DND-41 (cell line): ENCODE measurements at regions not wholly inside any gene's neighbourhood (a gene's known extent, or its start where the extent isn't known, plus 50 kb on each side); places are given as distances from the start of the nearest gene placed in this dataset.

Experiments used
- EZH2 ChIP-seq: IDR thresholded peaks from 3 replicates; pipeline ENCODE4 v1.6.1; 2012; ENCODE audit warnings: borderline replicate concordance, low read depth, mild to moderate bottlenecking, moderate library complexity, low read length, inconsistent platforms; ENCODE audit not compliant: severe bottlenecking
- TF ChIP-seq, protein P1 (sequence below): IDR thresholded peaks from 2 replicates; pipeline ENCODE4 v1.5.1; 2012; ENCODE audit warnings: borderline replicate concordance, low read length, moderate library complexity, mild to moderate bottlenecking; ENCODE audit not compliant: poor library complexity, severe bottlenecking; ENCODE audit errors: extremely low read depth

DNA sequence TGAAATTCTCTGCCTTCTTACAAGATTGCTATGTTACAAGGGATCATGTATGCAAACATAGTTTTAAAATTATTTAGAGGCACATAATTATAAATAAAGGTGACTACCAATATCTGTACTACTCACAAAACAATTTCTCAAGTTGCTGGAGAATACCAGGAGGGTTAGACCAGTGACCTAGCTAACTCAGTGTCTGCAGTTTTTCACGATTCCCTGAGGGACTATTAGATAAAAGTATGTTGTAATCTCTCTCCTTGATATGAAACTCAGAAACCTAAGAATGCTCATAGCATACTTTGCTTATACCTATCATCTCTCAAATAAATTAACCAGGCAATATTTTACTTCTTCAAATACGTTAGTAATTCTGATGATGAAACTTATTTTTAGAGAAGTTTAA is 534.0 kb upstream of the ANKRD30A start:
- TF ChIP-seq EZH2 = no peak
- TF ChIP-seq, protein P1, sequence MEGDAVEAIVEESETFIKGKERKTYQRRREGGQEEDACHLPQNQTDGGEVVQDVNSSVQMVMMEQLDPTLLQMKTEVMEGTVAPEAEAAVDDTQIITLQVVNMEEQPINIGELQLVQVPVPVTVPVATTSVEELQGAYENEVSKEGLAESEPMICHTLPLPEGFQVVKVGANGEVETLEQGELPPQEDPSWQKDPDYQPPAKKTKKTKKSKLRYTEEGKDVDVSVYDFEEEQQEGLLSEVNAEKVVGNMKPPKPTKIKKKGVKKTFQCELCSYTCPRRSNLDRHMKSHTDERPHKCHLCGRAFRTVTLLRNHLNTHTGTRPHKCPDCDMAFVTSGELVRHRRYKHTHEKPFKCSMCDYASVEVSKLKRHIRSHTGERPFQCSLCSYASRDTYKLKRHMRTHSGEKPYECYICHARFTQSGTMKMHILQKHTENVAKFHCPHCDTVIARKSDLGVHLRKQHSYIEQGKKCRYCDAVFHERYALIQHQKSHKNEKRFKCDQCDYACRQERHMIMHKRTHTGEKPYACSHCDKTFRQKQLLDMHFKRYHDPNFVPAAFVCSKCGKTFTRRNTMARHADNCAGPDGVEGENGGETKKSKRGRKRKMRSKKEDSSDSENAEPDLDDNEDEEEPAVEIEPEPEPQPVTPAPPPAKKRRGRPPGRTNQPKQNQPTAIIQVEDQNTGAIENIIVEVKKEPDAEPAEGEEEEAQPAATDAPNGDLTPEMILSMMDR = no peak
